GM21723 (cell line): ENCODE measurements at regions not wholly inside any gene's neighbourhood (a gene's known extent, or its start where the extent isn't known, plus 50 kb on each side); places are given as distances from the start of the nearest gene placed in this dataset.

Experiments
- ATAC-seq: cut with Tn5 transposase; IDR thresholded peaks from one replicate; pipeline ENCODE4 v1.9.1; 2021; ENCODE audit warnings: mild to moderate bottlenecking, moderate library complexity; ENCODE audit not compliant: unreplicated experiment

DNA sequence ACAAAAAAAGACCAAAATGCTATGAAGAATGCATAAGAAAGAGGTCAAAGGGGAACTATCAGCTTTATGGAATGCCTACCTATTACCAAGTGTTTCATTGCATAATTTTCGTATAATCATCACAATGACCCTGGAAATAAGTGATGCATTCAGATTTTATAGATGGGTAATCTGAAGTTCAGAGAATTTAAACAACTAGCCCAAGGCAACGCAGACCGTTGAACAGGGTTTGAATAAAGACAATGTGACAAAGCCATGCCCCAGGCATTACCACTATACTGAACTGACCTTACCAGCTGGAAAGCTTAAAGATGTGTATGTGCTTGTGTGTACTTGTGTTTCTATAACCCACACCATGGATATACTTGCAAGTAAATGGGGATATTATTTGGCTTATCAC lies 827.6 kb upstream of the ADGRL2 start:
- no peak for ATAC-seq

DNA sequence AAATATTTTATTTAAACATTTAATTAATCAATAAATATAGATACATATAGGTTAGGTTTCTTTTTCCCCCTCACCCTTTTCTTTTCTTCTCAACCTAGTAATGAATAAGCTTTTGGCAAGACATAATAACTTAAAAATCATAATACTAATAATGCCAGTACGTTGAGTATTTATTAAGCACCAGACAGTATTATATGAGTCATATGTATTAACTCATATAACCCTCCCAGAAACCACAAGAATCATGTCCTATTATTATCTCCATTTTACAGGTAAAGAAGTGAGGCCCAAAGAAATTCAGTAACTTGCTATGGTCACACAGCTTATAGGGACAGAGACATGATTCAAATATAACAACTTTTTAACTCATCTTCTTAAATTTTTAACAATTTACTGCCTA lies 834.5 kb upstream of the ADGRL2 start:
- no peak for ATAC-seq

DNA sequence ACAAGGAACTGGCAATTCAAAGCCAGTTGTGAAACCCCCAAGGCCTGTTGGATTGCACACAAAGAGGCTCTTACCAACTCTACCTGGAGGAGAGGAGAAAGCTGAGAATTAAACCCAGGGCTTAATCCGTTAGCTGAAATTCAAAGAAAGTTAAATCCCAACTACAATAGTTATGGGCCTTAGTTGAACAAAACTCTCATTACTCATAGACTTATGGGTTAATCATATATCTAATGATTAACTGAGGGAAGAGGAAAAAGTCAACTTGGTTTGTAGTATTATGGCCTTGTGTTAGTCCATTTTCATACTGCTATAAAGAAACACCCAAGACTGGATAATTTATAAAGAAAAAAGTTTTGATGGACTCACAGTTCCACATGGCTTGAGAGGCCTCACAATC lies 838.2 kb upstream of the ADGRL2 start:
- ATAC-seq, result no peak

DNA sequence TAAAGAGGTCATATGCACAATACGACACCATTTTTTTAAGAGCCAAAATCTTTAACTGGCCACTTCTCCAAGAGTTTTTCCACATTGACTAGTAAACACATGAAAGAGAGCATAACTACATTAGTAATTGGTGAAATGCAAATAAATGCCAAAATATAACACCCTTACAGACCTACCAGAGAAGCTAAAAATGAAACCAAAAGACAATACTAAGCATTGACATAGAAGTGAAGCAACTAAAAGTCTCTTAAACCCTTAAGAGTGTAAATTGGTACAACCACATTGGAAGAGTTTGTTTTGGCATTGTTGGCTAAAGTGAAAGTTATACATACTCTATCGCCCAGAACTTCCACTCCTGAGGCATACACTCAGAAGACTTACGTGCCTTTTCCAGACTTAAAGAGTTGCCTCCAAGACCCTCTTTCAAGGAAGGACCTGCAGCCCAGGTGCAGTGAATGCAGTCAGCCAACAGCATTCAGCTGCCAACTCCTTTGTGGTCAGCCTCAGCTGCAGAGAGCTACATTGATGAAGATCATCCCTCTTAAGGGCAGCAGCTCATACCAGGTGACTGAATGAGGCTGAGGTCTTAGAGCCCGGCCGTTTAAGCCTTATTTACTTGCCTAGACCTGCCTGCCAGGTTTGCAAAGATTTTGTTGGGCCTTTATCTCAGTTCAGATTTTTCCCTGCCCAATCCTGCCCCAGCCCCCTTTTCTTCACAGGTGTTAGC lies 839.1 kb upstream of the ADGRL2 start:
- ATAC-seq, result no peak

DNA sequence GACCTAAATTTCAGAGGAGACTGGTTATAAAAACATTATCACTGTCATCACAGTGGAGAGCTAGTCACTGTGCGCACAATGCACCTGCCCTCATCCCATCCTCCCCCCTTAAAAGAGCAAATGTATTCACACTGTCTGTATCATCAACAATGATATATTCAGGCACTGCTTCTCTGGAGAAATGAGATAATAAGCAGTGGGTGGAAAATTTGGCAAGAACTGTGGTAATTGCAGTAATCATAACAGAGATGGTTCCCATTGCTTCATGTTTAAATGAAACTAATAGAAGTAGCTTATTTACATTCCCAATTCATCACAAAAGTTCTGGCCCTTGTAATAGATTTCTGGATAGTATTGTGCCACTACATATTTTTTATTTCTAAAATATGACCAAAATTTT lies 867.4 kb upstream of the ADGRL2 start:
- ATAC-seq, result no peak

DNA sequence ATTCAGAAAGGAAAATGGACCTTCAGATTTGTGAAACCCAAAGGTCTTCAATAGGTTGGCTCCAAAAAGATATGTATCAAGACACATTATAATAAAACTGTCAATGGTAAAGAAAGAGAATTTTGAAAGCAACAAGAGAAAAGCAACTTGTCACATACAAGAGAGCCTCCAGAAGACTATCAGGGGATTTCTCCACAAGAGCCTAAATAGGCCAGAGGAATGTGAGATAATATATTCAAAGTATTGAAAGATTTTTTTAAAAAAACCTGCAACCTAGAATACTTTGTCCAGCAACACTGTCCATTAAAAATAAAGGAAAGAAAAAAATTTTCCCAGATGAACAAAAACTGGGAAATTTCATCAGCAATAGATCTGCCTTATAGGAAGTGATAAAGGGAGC lies 869.6 kb upstream of the ADGRL2 start:
- ATAC-seq, result no peak

DNA sequence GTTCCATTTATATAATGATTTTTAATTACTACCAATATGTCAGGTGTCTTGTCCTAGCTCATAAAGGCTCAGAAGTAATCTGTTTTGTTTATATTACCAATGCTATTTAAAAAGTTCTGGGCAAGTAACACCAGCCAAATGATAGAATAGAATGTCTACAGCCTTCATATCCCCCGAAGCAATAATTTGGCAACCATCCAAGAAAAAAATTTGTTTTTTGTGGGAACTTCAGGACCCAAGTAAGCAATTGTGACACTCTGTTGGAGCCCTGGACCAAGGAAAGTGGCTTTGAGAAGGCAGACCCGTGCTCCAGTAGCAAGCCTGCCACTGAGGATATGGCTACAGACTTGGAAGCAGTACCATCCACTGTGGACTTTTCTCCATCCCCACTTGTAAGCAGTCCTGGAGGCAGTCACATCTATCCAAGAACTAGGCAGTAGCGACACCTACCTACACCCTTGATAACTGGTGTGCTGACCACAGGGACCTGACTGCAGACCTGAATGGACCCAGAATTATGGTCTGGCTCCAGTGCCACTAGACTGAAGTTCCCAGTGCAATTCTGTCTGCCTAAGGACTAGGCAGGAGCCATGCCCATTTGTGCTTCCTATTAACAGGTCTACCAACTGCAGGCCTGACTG lies 870.7 kb upstream of the ADGRL2 start:
- ATAC-seq, result no peak

DNA sequence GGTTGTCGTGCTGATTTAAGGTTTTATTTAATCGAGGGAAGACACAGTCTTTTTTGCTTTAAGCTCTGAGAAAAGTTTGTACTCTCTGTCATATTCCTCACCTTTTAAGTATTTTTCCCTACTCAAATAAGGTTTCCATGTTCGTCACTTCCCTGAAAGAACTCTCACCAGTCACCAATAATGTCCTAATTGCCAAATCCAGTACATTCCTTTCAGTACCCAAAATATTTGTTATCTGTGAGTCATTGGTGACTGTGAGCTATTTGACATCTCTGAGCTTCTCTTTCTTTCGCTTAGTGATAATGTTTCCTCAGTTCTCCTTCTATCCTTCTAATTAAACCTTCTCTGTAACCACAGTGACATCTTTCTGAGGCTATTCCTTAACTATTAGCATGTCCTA lies 874.2 kb upstream of the ADGRL2 start:
- no peak for ATAC-seq

DNA sequence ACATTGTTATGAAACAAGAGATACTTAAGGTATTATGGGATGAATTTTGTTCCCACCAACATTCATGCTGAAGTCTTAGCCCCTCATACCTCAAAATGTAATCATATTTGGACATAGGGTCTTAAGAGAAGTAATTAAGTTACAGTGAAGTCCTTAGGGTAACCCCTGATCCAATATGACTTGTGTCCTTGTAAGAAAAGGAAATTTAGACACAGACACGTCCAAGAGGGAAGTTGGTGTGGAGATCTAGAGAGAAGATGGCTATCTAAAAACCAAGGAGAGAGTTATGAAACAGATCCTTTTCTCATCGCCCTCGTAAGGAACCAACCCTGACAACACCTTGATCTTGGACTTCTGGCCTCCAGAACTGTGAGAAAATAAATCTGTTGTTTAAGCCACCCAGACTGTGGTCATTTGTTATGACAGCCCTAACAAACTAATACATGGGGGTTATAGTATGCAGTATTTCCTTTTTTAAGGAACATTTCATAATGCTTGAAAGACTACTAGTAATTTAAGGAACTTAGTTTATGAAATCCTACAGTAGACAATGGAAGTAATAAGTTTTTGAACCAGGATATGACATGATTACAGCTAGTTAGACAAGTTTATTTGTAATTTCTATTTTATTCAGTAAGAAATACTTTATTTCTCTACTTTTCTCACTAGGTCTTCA lies 875.5 kb upstream of the ADGRL2 start:
- ATAC-seq, result no peak

DNA sequence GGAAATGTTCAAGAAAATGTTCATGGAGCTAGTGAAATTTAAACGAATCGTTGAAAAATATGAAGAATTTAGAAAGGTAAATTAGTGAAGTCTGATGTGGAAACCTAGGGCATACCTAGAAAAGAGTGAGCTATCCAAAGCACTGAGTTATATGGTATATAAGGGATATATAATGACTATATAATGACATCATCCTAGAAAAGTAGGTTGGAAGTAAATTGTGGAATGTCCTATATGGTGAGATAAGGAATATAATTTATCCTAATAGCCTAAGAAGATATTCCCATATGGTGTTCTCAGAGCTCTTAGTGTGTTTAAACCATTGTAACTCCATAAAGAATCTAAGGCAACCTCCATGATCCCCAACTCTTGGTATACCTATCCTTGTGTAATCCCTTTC lies 876.4 kb upstream of the ADGRL2 start:
- ATAC-seq, result no peak

DNA sequence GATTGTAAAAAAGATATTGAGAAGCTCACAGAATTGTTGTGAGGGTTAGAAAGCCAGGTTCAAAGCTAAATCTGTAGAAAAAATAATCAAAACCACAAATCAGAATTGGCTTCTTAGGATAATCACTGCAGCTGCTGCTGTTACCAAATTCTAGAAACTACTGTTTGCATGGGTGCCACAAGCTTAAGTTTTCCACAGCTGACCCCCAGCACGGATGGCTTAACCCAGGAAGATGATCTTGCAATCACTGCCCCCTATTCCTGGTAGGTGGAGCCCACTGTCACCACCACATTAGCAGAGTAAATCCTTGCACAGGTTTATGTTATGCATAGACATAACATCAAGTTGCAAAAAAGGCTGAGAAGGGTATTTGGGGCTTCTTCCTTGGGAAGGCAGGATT lies 877.8 kb upstream of the ADGRL2 start:
- ATAC-seq, result no peak

DNA sequence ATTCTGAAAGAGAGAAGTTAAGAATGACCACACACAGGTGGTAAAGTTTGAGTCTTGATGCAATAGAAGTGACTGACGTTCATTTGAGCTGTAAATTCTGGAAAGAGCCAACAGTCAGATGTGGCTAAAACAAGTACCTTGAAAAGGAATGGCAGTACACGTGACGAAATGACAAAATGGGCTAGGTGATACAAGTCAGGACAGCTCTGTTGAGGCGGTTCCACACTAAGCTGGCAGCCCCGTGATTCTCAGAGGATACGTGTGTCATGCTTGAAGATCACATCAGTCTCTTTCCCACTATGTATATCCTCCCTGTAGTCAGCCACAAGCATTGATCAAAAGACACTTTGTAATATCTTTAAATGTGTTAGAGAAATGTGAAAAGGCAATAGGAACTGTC lies 881.3 kb upstream of the ADGRL2 start:
- ATAC-seq, result no peak

DNA sequence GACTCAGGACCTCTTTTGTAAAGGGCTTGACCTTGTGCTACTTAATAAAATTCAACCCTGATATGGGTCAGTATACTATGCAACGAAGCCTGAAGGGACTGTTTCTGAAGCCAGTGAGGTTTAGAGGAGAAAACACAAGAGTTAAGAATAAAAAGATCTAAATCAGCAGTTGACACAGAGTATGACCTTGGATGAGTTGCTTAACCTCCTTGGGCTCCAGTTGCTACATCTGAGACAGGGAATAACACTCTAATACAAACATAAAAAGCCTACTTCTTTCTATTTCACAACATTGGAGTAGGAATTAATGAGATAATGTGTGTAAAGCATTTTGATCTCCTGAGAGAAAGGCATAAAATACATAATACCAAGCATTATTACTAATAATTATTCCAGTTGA lies 882.4 kb upstream of the ADGRL2 start:
- ATAC-seq, result no peak

DNA sequence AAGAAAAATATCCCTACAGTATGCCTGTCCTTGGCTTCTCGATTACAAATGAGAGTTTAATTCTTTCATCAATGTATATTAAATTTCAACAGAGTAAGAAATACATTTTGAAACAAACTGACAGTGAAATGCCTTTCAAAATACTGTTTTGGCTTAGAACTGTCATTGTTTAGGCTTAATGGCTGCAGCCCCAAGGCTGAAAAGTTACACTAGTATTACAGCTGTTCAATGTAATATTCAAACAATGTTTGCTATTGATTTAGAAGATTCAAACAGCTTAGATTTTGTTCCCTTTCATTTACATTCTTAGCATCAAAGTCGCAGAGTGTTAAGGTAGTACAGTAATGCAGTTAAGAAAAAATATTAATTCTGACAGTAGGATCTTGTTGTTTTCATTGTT lies 882.9 kb upstream of the ADGRL2 start:
- no peak for ATAC-seq

DNA sequence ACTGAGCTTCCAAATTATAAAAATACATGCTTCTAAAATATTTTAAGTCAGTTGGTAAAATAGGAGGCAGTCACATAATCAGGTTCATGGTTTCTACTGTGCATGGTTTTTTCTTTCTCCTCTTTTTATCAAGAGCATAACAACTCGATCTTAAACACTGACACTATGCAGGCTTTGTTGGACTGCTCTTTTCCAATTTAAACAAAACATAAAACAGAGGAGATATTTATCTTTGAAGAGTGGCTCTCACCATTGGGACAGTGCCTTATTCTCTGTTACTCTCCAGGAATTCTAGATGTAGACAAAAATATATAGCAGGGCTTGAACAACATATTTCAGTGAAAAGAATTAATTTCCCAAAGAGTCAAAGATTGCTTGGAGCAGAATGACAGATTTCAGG lies 883.5 kb upstream of the ADGRL2 start:
- ATAC-seq, result no peak

DNA sequence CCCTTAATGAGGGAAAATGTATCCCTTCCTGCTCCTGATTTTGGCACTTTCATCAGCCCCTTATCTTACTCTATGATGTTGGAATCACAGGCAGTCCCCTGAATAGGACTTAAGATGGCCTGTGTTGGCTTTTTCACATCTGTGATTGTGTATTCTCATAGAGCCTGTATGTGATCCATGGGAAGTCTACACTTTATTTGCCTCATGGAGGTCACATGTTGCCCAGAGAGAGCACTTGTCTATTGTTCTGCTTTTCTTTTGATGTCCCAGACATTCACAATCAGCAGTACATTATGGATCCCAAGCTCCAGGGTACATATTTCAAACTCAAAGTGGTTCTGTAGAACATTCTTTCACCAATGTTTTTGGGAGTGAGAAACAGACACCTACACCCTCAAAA lies 885.2 kb upstream of the ADGRL2 start:
- no peak for ATAC-seq

DNA sequence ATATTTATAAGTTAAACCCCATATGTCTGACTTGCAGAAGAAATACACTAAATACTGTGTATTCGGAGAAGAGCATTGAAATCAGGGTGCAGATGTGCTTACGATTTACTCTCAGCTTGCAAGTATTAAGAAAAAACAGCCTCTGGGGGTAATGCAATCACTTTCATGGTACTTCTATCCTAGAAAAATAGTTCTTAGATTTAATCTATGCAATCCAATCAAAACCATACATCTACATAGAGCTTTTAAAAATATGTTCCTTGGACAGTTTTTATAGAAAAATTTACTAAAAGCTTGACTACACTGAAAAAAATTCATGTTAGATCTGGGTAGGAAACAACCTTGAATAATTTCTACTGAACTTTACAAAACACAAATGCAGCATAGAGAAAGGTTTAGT lies 890.3 kb upstream of the ADGRL2 start:
- no peak for ATAC-seq

DNA sequence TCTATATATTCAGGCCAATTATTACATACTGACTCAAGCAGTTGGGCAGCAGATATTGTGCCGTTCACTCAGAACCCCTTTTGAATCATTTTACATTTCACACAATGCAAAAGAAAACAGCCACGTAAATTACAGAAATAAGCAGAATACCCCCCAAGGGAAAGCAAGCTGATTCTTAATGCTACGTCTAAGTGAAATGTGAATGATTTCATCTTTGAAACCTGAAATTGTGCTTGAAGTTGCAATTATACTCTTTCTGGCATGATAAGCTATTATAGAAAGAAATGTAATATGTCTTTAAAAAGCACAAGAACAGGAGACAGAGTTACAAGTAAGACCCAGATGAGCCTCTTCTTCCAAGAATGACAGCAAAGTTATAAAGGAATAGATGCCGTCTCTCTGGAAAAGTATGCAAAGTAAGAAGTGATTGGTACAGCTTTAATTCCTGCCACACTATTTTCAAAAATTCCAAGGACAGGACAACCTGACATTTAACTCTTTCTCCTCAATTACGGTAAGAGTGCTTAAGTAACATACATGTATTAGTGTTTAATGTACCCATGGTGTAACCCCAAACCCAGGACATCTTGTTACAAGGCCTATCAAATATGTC lies 891.5 kb upstream of the ADGRL2 start:
- no peak for ATAC-seq

DNA sequence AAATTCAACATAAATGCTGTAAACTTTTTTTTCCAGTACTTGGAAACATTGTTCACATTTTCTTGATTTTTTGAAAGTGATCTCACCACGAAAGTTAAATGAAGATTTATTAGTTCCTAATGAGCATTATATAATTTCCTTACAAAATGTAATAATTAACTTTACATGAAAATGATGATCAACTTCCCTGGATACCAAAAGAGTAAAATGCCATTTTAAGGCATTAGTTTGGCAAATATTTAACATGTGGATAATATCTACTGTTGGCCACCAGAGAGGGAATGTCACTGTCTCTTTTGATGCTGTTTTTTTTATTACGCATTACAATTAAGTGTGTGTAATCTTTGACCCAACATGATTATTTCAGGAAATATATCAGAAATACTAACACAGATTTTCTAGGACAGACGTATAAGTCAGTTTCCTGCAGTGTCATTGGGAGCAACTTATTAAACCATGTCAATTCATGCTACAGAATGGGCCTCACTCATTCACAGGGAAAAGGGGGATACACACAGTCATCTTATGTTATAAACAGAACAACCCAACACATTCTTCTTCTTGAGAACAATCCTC lies 903.9 kb upstream of the ADGRL2 start:
- ATAC-seq, result no peak

DNA sequence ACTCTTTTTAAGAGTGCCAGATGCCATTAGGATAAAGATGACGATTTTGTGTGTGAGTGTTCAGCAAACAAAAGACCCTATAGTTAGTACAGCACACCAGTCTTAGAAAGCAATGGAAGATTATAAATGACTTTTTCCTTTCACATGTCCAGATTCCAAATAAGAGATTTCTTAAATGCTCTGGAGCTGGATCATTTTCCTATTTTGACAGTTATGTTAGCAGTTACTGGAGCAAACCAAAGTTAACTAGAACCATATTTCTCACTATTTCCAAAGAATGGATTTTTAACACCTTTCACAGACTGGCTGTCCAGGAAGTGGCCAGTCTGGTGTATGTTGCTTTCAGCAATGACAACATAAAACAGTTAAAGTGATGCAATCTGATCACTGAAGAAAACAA lies 905.8 kb upstream of the ADGRL2 start:
- no peak for ATAC-seq

DNA sequence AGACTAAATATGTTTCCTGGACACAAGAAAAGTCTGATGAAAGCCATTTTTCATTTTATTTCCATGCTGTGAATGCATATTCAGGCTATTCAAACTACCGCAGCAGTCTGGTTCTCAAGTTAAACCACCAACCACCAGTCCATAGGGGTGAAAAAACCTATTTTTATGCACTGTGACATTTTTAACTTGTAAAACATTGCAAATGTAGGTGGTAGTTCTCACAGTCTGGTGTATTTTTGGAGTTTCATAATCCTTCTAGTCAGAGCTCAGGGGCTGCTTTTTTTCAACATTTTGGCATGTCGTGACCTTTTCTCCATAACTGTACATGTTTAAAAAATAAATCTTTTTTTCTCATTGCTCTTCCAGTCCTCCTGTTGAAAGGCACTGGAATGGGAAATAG lies 907.6 kb upstream of the ADGRL2 start:
- no peak for ATAC-seq

DNA sequence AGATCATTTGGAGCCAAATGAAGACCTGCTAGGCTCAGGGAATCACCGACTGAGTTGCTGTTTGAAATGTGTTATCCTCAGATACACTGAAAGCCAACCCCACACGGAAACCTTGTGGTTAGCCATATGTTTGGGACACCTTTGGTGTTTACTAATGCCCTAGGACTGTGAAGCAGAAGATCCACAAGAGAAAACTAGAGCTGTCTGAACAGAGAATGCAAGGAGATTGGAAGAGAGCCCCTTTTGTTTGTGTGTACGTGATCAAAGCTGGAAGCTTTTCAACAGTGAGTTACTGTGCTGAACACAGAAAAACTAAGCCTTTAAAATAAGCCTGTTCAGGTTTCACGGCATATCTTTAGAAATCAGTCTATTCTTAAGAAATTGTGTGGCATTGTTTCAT lies 908.2 kb upstream of the ADGRL2 start:
- no peak for ATAC-seq
